ENCODE measurements at regions not wholly inside any gene's neighbourhood (a gene's known extent, or its start where the extent isn't known, plus 50 kb on each side); places are given as distances from the start of the nearest gene placed in this dataset.

DNA sequence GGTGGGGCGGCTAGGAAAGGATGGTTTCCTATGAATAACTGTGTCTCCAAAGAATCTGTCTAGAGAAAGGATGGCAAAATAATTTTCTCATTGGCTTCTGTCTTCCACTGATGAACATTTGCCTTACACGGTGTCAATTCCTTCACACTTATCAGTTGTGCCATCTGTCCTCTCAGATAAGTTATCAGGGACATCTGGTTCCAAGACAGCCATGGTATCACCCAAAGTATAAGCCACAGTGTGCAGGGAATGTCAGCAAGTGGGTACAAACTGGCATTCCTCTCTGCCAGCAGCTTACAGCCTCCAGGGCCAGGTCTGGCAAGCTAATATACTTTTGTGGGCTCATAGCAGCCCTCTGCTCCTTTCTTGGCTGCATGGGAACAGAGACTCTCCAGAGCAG, 1092.0 kb downstream of the EFNA5 start:
- TF ChIP-seq, protein P1, sequence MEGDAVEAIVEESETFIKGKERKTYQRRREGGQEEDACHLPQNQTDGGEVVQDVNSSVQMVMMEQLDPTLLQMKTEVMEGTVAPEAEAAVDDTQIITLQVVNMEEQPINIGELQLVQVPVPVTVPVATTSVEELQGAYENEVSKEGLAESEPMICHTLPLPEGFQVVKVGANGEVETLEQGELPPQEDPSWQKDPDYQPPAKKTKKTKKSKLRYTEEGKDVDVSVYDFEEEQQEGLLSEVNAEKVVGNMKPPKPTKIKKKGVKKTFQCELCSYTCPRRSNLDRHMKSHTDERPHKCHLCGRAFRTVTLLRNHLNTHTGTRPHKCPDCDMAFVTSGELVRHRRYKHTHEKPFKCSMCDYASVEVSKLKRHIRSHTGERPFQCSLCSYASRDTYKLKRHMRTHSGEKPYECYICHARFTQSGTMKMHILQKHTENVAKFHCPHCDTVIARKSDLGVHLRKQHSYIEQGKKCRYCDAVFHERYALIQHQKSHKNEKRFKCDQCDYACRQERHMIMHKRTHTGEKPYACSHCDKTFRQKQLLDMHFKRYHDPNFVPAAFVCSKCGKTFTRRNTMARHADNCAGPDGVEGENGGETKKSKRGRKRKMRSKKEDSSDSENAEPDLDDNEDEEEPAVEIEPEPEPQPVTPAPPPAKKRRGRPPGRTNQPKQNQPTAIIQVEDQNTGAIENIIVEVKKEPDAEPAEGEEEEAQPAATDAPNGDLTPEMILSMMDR (IDR thresholded peaks at IDR 0.05): no peak
- TF ChIP-seq POLR2AphosphoS5 (IDR thresholded peaks at IDR 0.05): no peak
